GM21390 (cell line): ENCODE measurements at regions not wholly inside any gene's neighbourhood (a gene's known extent, or its start where the extent isn't known, plus 50 kb on each side); places are given as distances from the start of the nearest gene placed in this dataset.

ENCODE experiments used
- ATAC-seq: cut with Tn5 transposase; IDR thresholded peaks from one replicate; pipeline ENCODE4 v1.9.1; 2021; ENCODE audit not compliant: unreplicated experiment

- no peak for ATAC-seq
These were observed 70.5 kb upstream of the WIPF1 start for GRCh38 chr2:174668075-174668474.

GRCh38 chr2:174667250-174667860, 69.8 kb upstream of the WIPF1 start:
- no peak for ATAC-seq

DNA sequence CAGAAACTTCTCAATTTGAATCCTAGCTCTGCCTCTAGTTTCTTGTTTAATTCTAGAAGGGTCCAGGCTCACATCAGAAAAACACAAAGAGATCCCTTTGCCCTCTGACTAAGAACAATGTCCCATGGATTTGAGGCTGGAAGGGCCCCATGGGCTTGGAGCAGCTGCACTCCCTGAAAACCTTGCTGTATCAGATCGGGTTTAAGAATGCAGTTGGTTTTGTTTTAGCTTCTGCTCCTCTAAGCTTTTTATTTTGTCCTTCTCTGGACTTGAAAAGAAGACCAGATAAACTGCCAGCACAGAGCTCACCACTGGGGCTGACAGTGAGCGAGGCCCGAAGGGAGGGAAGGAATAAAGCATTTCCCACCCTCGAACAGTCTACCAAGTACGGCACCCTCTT, 69.2 kb upstream of the WIPF1 start:
- no peak for ATAC-seq

DNA sequence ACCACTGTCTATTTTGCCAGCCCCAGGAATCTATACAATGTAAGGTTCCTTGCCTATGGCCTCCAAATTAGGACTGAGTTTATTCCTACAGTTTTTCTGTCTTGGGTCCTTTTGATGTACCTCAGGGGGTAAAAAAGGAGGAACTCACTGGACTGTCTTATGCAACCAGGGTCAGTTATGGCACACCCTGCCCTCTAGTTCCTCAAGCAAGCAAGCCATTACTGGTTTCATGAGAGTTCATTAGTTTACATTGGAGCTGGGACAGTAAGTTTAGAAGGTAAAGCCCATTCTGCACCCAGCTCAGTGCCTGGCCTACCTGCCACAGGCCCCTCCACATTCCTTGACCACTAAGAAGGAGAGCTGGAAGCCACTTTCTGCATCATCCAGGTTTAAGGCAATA, 68.7 kb upstream of the WIPF1 start:
- ATAC-seq, result no peak

DNA sequence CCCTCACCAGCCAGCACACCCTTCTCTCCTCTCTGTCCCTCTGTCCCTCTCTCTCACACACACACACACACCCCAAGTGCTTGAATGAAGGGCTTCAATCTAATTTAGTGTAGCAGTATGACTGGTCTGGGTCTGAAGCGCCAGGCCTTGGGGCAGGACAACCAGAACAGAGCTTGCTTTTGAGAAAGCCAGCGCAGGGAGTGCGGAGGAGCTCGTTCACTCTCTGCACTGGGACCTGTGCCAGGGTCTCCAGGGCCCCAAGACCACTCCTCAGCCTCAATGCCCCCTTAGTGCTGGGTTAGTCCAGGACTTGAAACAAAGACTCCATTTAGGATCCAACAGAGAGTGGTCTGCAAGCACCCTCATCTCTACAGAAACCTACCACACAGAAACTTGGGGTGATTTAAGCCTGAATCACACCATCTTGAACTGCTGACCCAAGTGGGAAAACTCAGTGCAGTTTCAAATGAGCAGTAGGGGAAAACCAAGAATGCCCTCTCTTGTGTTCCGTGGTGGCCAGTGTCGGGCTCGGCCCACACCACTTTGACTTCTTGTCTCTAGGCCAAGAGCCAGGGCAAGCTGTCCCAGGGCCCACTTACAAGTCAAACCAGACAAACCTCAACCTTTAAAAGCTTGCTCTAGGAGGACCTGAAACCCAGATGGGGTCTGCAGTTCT, 66.6 kb upstream of the WIPF1 start:
- no peak for ATAC-seq

DNA sequence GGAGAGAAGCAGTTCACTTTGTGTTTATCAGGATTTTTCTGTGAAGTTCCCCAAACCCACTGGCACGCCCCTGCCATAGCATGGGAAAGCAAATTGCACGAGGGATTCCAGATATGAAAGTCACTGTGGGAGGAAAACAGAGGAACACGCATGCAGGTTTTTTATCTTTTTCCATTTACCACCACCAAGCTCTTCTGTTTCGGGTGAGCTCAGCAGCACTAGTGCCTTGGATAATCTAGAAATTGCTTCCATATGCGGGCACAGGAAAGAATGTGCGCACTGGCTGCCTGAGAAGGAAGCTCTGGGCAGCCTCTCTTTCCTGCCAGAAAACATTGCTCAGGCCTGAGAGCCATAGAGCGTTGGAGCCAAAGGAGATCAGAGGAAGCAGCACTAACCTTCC, 65.9 kb upstream of the WIPF1 start:
- ATAC-seq, result no peak

DNA sequence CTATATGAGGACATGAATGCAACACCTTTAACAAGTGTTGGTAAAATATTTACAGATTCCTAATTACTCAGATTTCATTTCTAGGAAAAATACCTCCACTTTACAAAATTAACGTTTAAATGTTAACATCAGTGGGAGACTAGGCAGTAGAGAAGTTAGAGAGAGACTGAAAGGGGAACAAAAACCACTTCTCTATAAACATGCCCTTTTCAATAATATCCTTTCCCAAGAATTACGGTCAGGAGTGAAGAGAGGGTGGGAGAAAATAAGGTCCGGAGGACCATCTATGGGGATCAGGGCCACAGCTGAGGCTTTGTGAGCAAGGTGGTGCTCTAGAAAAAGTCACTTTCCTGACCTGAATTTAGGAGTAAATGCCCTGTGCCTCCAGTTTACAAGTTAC, 65.3 kb upstream of the WIPF1 start:
- no peak for ATAC-seq

DNA sequence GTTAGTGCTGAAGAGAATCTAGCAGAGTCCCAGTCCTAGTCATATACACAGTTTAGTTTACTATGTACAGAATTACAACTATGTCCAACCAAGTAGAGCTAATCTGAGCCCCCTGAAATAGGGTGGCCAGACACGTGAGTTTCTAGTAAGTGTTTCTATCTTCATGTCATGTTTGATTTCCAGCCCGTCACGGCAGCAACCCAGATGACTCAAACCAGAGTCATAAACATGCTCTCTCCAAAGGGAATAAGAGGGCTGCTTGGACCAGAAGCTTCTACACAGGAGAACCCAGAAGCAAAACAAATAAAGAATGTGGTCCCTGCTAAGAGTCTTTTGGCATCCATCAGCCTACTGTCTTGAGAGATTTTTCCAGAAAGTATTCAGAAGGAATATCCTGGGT, 64.9 kb upstream of the WIPF1 start:
- ATAC-seq, result no peak

GRCh38 chr2:174660984-174661675, 63.5 kb upstream of the WIPF1 start:
- ATAC-seq, result no peak

GRCh38 chr2:174659069-174659900, 61.7 kb upstream of the WIPF1 start:
- peak; percentile 55 for ATAC-seq

DNA sequence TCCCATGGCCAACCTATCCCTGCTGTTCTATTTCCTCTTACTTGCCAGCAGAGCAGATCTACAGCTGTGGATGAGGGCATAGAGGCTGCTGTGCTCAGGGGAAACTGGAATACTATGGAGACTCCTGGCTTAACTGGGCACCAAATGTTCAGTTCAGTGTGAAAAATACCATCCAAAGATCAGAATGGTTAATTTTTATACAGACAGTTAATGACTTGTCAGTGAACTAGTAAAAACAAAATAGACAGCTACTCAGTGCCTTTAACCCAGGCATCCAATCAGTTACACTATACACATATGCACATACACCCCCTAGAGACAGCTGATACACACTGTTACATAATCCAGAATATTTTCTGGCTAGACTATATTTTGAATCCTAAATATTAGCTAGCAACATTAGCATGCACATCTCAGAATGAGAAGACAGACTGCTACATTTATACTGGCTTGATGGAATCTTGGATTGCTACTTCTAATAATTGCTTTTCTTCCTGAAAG, 59.1 kb upstream of the WIPF1 start:
- ATAC-seq, result no peak

GRCh38 chr2:174656035-174656434, 58.4 kb upstream of the WIPF1 start:
- no peak for ATAC-seq

GRCh38 chr2:174654419-174654941, 56.9 kb upstream of the WIPF1 start:
- no peak for ATAC-seq

GRCh38 chr2:174648896-174649295, 51.3 kb upstream of the WIPF1 start:
- no peak for ATAC-seq
